SK-N-SH treated with all-trans-retinoic acid at 6 μM for 48 hours (cell line): ENCODE measurements at regions not wholly inside any gene's neighbourhood (a gene's known extent, or its start where the extent isn't known, plus 50 kb on each side); places are given as distances from the start of the nearest gene placed in this dataset.

Source experiments
- ATAC-seq: fragments of 200-7000 bp; cut with Tn5 transposase; 3 replicates; pipeline ENCODE4 v1.9.1; 2020; ENCODE audit warnings: mild to moderate bottlenecking, moderate library complexity
- ARNTL ChIP-seq: fragments of 450-650 bp; formaldehyde crosslinking; IDR thresholded peaks from 2 replicates; pipeline ENCODE4 v1.5.0; 2020; ENCODE audit warnings: low read depth, mild to moderate bottlenecking, moderate library complexity, borderline replicate concordance
- BACH2 ChIP-seq: fragments of 250-450 bp; sonication (Bioruptor Pico); IDR thresholded peaks from 2 replicates; pipeline ENCODE4 v1.9.0; 2021; ENCODE audit warnings: mild to moderate bottlenecking, borderline replicate concordance
- CSDC2 ChIP-seq: fragments of 250-450 bp; sonication (Bioruptor Pico); IDR thresholded peaks from 2 replicates; pipeline ENCODE4 v1.5.0; 2020; ENCODE audit warnings: mild to moderate bottlenecking, moderate library complexity
- ESRRG ChIP-seq: fragments of 250-450 bp; sonication (Bioruptor Pico); IDR thresholded peaks from 2 replicates; pipeline ENCODE4 v1.6.1; 2021; ENCODE audit warnings: mild to moderate bottlenecking
- GLIS3 ChIP-seq: fragments of 250-450 bp; sonication (Bioruptor Pico); IDR thresholded peaks from 2 replicates; pipeline ENCODE4 v1.5.0; 2020; ENCODE audit warnings: mild to moderate bottlenecking, moderate library complexity
- ISL1 ChIP-seq: fragments of 250-450 bp; sonication (Bioruptor Pico); IDR thresholded peaks from 2 replicates; pipeline ENCODE4 v2.1.2; 2022; ENCODE audit warnings: mild to moderate bottlenecking, moderate library complexity
- OSR1 ChIP-seq: fragments of 250-450 bp; sonication (Bioruptor Pico); IDR thresholded peaks from 2 replicates; pipeline ENCODE4 v1.8.0; 2022; ENCODE audit warnings: moderate library complexity, mild to moderate bottlenecking, inconsistent platforms
- POU6F1 ChIP-seq: fragments of 250-450 bp; sonication (Bioruptor Pico); IDR thresholded peaks from 2 replicates; pipeline ENCODE4 v1.8.0; 2021; ENCODE audit warnings: low read depth, mild to moderate bottlenecking, moderate library complexity, borderline replicate concordance
- PPARA ChIP-seq: fragments of 250-450 bp; sonication (Bioruptor Pico); IDR thresholded peaks from 2 replicates; pipeline ENCODE4 v1.5.0; 2020; ENCODE audit warnings: mild to moderate bottlenecking, borderline replicate concordance
- RARB ChIP-seq: fragments of 250-450 bp; sonication (Bioruptor Pico); IDR thresholded peaks from 2 replicates; pipeline ENCODE4 v1.8.0; 2021; ENCODE audit warnings: mild to moderate bottlenecking, moderate library complexity
- TCF4 ChIP-seq: fragments of 250-450 bp; sonication (Bioruptor Pico); IDR thresholded peaks from 2 replicates; pipeline ENCODE4 v1.8.0; 2021; ENCODE audit warnings: mild to moderate bottlenecking, moderate library complexity, borderline replicate concordance
- TOX ChIP-seq: fragments of 250-450 bp; sonication (Bioruptor Pico); IDR thresholded peaks from 2 replicates; pipeline ENCODE4 v1.8.0; 2021; ENCODE audit warnings: mild to moderate bottlenecking, moderate library complexity, borderline replicate concordance
- ZC3H10 ChIP-seq: fragments of 250-450 bp; sonication (Bioruptor Pico); IDR thresholded peaks from 2 replicates; pipeline ENCODE4 v1.5.1; 2021; ENCODE audit warnings: mild to moderate bottlenecking, moderate library complexity
- ZFP3 ChIP-seq: fragments of 250-450 bp; sonication (Bioruptor Pico); IDR thresholded peaks from 2 replicates; pipeline ENCODE4 v1.5.0; 2020; ENCODE audit warnings: mild to moderate bottlenecking, moderate library complexity
- ZFP30 ChIP-seq: fragments of 450-650 bp; formaldehyde crosslinking; IDR thresholded peaks from 2 replicates; pipeline ENCODE4 v1.5.0; 2022; ENCODE audit warnings: mild to moderate bottlenecking, moderate library complexity
- ZNF565 ChIP-seq: fragments of 450-650 bp; formaldehyde crosslinking; conservative IDR thresholded peaks from 2 replicates; pipeline ENCODE4 v1.5.0; 2020; ENCODE audit warnings: low read depth, mild to moderate bottlenecking, moderate library complexity
- ZNF70 ChIP-seq: fragments of 450-650 bp; formaldehyde crosslinking; IDR thresholded peaks from 2 replicates; pipeline ENCODE4 v1.5.0; 2020; ENCODE audit warnings: mild to moderate bottlenecking, moderate library complexity
- ZNF8 ChIP-seq: fragments of 450-650 bp; formaldehyde crosslinking; IDR thresholded peaks from 2 replicates; pipeline ENCODE4 v1.5.0; 2020; ENCODE audit warnings: mild to moderate bottlenecking, moderate library complexity
- TF ChIP-seq, protein P1 (sequence below): fragments of 250-450 bp; sonication (Bioruptor Pico); IDR thresholded peaks from 2 replicates; pipeline ENCODE4 v1.5.1; 2021; ENCODE audit warnings: mild to moderate bottlenecking, moderate library complexity
- TF ChIP-seq, protein P2 (sequence below): fragments of 250-450 bp; sonication (Bioruptor Pico); IDR thresholded peaks from 2 replicates; pipeline ENCODE4 v1.5.1; 2020; ENCODE audit warnings: low read depth, mild to moderate bottlenecking, moderate library complexity

- ATAC-seq = no peak
- TF ChIP-seq ZNF565 (CRISPR knock-in tag) (no peak), POU6F1 (CRISPR knock-in tag) (no peak), TCF4 (CRISPR knock-in tag) (no peak), ZNF70 (no peak), ISL1 (CRISPR knock-in tag) (no peak), TOX (no peak), RARB (no peak), PPARA (no peak), CSDC2 (CRISPR knock-in tag) (no peak), ESRRG (no peak), ARNTL (CRISPR knock-in tag) (no peak), BACH2 (CRISPR knock-in tag) (no peak), ZNF8 (CRISPR knock-in tag) (no peak)
- TF ChIP-seq, protein P1, sequence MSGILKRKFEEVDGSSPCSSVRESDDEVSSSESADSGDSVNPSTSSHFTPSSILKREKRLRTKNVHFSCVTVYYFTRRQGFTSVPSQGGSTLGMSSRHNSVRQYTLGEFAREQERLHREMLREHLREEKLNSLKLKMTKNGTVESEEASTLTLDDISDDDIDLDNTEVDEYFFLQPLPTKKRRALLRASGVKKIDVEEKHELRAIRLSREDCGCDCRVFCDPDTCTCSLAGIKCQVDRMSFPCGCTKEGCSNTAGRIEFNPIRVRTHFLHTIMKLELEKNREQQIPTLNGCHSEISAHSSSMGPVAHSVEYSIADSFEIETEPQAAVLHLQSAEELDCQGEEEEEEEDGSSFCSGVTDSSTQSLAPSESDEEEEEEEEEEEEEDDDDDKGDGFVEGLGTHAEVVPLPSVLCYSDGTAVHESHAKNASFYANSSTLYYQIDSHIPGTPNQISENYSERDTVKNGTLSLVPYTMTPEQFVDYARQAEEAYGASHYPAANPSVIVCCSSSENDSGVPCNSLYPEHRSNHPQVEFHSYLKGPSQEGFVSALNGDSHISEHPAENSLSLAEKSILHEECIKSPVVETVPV = no peak
- TF ChIP-seq, protein P2, sequence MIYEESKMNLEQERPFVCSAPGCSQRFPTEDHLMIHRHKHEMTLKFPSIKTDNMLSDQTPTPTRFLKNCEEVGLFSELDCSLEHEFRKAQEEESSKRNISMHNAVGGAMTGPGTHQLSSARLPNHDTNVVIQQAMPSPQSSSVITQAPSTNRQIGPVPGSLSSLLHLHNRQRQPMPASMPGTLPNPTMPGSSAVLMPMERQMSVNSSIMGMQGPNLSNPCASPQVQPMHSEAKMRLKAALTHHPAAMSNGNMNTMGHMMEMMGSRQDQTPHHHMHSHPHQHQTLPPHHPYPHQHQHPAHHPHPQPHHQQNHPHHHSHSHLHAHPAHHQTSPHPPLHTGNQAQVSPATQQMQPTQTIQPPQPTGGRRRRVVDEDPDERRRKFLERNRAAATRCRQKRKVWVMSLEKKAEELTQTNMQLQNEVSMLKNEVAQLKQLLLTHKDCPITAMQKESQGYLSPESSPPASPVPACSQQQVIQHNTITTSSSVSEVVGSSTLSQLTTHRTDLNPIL (CRISPR knock-in tag) = no peak
- TF ChIP-seq, all 23 proteins: peak for 0
These were observed 1956.0 kb upstream of the LRRTM1 start for GRCh38 chr2:82260521-82260920.

- TF ChIP-seq ZC3H10 (CRISPR knock-in tag) (no peak), ZNF70 (no peak), TCF4 (CRISPR knock-in tag) (no peak), ISL1 (CRISPR knock-in tag) (no peak), POU6F1 (CRISPR knock-in tag) (no peak), GLIS3 (no peak), PPARA (no peak), ZNF8 (CRISPR knock-in tag) (no peak), ZFP3 (CRISPR knock-in tag) (no peak), ARNTL (CRISPR knock-in tag) (no peak), ZFP30 (no peak)
- TF ChIP-seq, protein P1 = no peak
- TF ChIP-seq, all 23 proteins: peak for 0
- no peak for ATAC-seq
These were observed 1955.0 kb upstream of the LRRTM1 start for GRCh38 chr2:82259551-82259950.

GRCh38 chr2:82257796-82258555 lies 1953.4 kb upstream of the LRRTM1 start:
- ATAC-seq = no peak
- TF ChIP-seq ZC3H10 (CRISPR knock-in tag) = no peak
- TF ChIP-seq OSR1 = no peak
- no peak for TF ChIP-seq ZNF70
- TF ChIP-seq, protein P2 (CRISPR knock-in tag) = no peak
- TF ChIP-seq ESRRG = no peak
- TF ChIP-seq RARB = no peak
